Mammary epithelial cell (primary cell): ENCODE measurements at regions not wholly inside any gene's neighbourhood (a gene's known extent, or its start where the extent isn't known, plus 50 kb on each side); places are given as distances from the start of the nearest gene placed in this dataset.

ENCODE experiments used
- CTCF ChIP-seq, 2 donors: IDR thresholded peaks in 1 of 2; conservative IDR thresholded peaks in 1 of 2; 2 replicates each; pipeline ENCODE4 v1.5.1; 2011 to 2012; ENCODE audit warnings: inconsistent platforms in 2 of 2, low read length in 2 of 2, mild to moderate bottlenecking in 2 of 2, control low read depth in 1 of 2, low read depth in 1 of 2; ENCODE audit not compliant: insufficient read depth in 1 of 2; ENCODE audit errors: extremely low read depth in 1 of 2
- EZH2 ChIP-seq: IDR thresholded peaks from 2 replicates; pipeline ENCODE4 v1.6.1; 2012; ENCODE audit warnings: low read length, inconsistent platforms, borderline replicate concordance

GRCh38 chr3:124438813-124439212, 291.4 kb upstream of the UMPS start:
- TF ChIP-seq CTCF (conservative IDR thresholded peaks at IDR 0.05 in 1 of 2, IDR thresholded peaks at IDR 0.05 in 1 of 2; ENCODE audit: extremely low read depth in 1 of 2, insufficient read depth in 1 of 2, low read depth in 1 of 2, low read length in 2 of 2) (no peak), EZH2 (no peak)
